ENCODE measurements at regions not wholly inside any gene's neighbourhood (a gene's known extent, or its start where the extent isn't known, plus 50 kb on each side); places are given as distances from the start of the nearest gene placed in this dataset.
"Not testable (repeated sequence)": the region's sequence is repeated elsewhere in the genome, so short reads cannot be mapped to it uniquely, and the experiment has no call there.

GRCh38 chr10:133011393-133011792 is 69.0 kb upstream of the CFAP46 start:
- TF ChIP-seq CTCF, POLR2A (IDR thresholded peaks at IDR 0.05): not testable (repeated sequence)

All from body of pancreas (tissue), 4 donors.